Uterus (tissue), 3 donors: ENCODE measurements at regions not wholly inside any gene's neighbourhood (a gene's known extent, or its start where the extent isn't known, plus 50 kb on each side); places are given as distances from the start of the nearest gene placed in this dataset.

Experiments used
- DNase-seq, 2 donors: peaks; one replicate each; pipeline ENCODE4 v3.0.0-alpha.2; 2019 to 2020
- H3K27ac ChIP-seq, 2 donors: fragments of 200-600 bp; sonication (generic); 1 replicate in 1 of 2; 2 replicates in 1 of 2; pipeline ENCODE4 v1.5.1; 2016 to 2018
- H3K27me3 ChIP-seq, 2 donors: fragments of 200-600 bp; sonication (generic); one replicate each; pipeline ENCODE4 v1.5.1; 2018 to 2019; ENCODE audit warnings: control low read depth in 1 of 2
- H3K36me3 ChIP-seq, 2 donors: fragments of 200-600 bp; sonication (generic); one replicate each; pipeline ENCODE4 v1.5.1; 2019; ENCODE audit warnings: control low read depth in 1 of 2
- H3K4me1 ChIP-seq, 2 donors: fragments of 200-600 bp; sonication (generic); one replicate each; pipeline ENCODE4 v1.5.1; 2018 to 2019; ENCODE audit warnings: control low read depth in 1 of 2
- H3K4me3 ChIP-seq, 2 donors: fragments of 200-600 bp; sonication (generic); 1 replicate in 1 of 2; 2 replicates in 1 of 2; pipeline ENCODE4 v1.5.1; 2018 to 2019; ENCODE audit warnings: mild to moderate bottlenecking in 1 of 2
- H3K9me3 ChIP-seq, 2 donors: fragments of 200-600 bp; sonication (generic); one replicate each; pipeline ENCODE4 v1.5.1; 2019; ENCODE audit warnings: control low read depth in 1 of 2
- CTCF ChIP-seq, 4 experiments: fragments of 200-600 bp in 2 of 4; fragments of 450-650 bp in 2 of 4; sonication (generic) in 2 of 4; IDR thresholded peaks; one replicate each; pipeline ENCODE4 v1.5.1; 2016 to 2019; ENCODE audit warnings: antibody characterized with exemption in 4 of 4, mild to moderate bottlenecking in 2 of 4, moderate library complexity in 1 of 4
- POLR2A ChIP-seq, 2 donors: fragments of 450-650 bp; IDR thresholded peaks; one replicate each; pipeline ENCODE4 v1.6.1; 2016; ENCODE audit warnings: antibody characterized with exemption in 2 of 2, mild to moderate bottlenecking in 1 of 2, moderate library complexity in 1 of 2
- intact Hi-C: fragments of 100-400 bp; cut with DNase I; formaldehyde crosslinking; loops from one replicate; pipeline ENCODE4 v1.15.1; 2023; ENCODE audit warnings: low total_unique reads
- donor health status: DM: yes; HTN: yes; CAD: no.

- no peak for DNase-seq
- Histone ChIP-seq H3K4me3 (no peak overlapping the region), H3K36me3 (no peaks in the 10 kb centered on the region), H3K27ac (no peak overlapping the region), H3K9me3 (no peaks in the 10 kb centered on the region), H3K27me3 (no peaks in the 10 kb centered on the region), H3K4me1 (no peaks in the 10 kb centered on the region)
- TF ChIP-seq POLR2A (IDR thresholded peaks at IDR 0.05) (no peak), CTCF (IDR thresholded peaks at IDR 0.05) (no peak)
- intact Hi-C loops: no loop called here
These were observed 352.2 kb downstream of the FSCB start for GRCh38 chr14:44154874-44155273.

- no peak for DNase-seq
- no peak overlapping the region for H3K4me3 ChIP-seq
- H3K9me3 ChIP-seq: no peaks in the 10 kb centered on the region
- no peaks in the 10 kb centered on the region for H3K36me3 ChIP-seq
- no peaks in the 10 kb centered on the region for H3K4me1 ChIP-seq
- TF ChIP-seq CTCF (IDR thresholded peaks at IDR 0.05): no peak
- no peak for TF ChIP-seq POLR2A (IDR thresholded peaks at IDR 0.05)
- intact Hi-C loops: no loop called here
- H3K27me3 ChIP-seq: no peaks in the 10 kb centered on the region
- no peak overlapping the region for H3K27ac ChIP-seq
These were observed 352.6 kb downstream of the FSCB start for GRCh38 chr14:44154446-44154845.

GRCh38 chr14:44151130-44151820 lies 355.8 kb downstream of the FSCB start:
- TF ChIP-seq CTCF (IDR thresholded peaks at IDR 0.05): no peak
- no peak for TF ChIP-seq POLR2A (IDR thresholded peaks at IDR 0.05)
- DNase-seq: no peak
- Histone ChIP-seq H3K36me3 (no peaks in the 10 kb centered on the region), H3K27me3 (no peaks in the 10 kb centered on the region), H3K9me3 (no peaks in the 10 kb centered on the region), H3K27ac (no peak overlapping the region), H3K4me3 (no peak overlapping the region), H3K4me1 (no peaks in the 10 kb centered on the region)
- intact Hi-C loops: no loop called here

- H3K4me1 ChIP-seq: no peaks in the 10 kb centered on the region
- H3K27ac ChIP-seq: no peak overlapping the region
- no peaks in the 10 kb centered on the region for H3K9me3 ChIP-seq
- H3K36me3 ChIP-seq: no peaks in the 10 kb centered on the region
- no peak for DNase-seq
- H3K4me3 ChIP-seq: no peak overlapping the region
- no peaks in the 10 kb centered on the region for H3K27me3 ChIP-seq
- intact Hi-C loops: no loop called here
- TF ChIP-seq CTCF (IDR thresholded peaks at IDR 0.05) (no peak), POLR2A (IDR thresholded peaks at IDR 0.05) (no peak)
These were observed 357.5 kb downstream of the FSCB start for GRCh38 chr14:44149597-44149996.

- H3K27ac ChIP-seq: no peak overlapping the region
- H3K9me3 ChIP-seq: no peaks in the 10 kb centered on the region
- no peaks in the 10 kb centered on the region for H3K4me1 ChIP-seq
- H3K27me3 ChIP-seq: no peaks in the 10 kb centered on the region
- no peaks in the 10 kb centered on the region for H3K36me3 ChIP-seq
- intact Hi-C loops: no loop called here
- TF ChIP-seq CTCF (IDR thresholded peaks at IDR 0.05) (no peak), POLR2A (IDR thresholded peaks at IDR 0.05) (no peak)
- DNase-seq: no peak
- H3K4me3 ChIP-seq: no peak overlapping the region
These were observed 365.1 kb downstream of the FSCB start for GRCh38 chr14:44142006-44142405.
